Upper lobe of right lung (tissue), 1 donor: ENCODE measurements at regions not wholly inside any gene's neighbourhood (a gene's known extent, or its start where the extent isn't known, plus 50 kb on each side); places are given as distances from the start of the nearest gene placed in this dataset.

Source experiments
- ATAC-seq: fragments of 200-7000 bp; cut with Tn5 transposase; one replicate; pipeline ENCODE4 v1.9.1; 2020; ENCODE audit warnings: mild to moderate bottlenecking, moderate library complexity
- DNase-seq: peaks from one replicate; pipeline ENCODE4 v3.0.0-alpha.2; 2020
- H3K27ac ChIP-seq: fragments of 200-600 bp; one replicate; pipeline ENCODE4 v1.8.0; 2022
- H3K27me3 ChIP-seq: fragments of 200-600 bp; one replicate; pipeline ENCODE4 v1.8.0; 2022; ENCODE audit warnings: mild to moderate bottlenecking
- H3K36me3 ChIP-seq: fragments of 200-600 bp; one replicate; pipeline ENCODE4 v1.8.0; 2022
- H3K4me1 ChIP-seq: fragments of 200-600 bp; one replicate; pipeline ENCODE4 v1.8.0; 2022
- H3K4me3 ChIP-seq: fragments of 200-600 bp; one replicate; pipeline ENCODE4 v1.8.0; 2022; ENCODE audit warnings: mild to moderate bottlenecking
- H3K9me3 ChIP-seq: fragments of 200-600 bp; one replicate; pipeline ENCODE4 v1.8.0; 2022
- intact Hi-C: fragments of 100-400 bp; cut with DNase I; formaldehyde crosslinking; loops from one replicate; pipeline ENCODE4 v1.11.0; 2022
- TF ChIP-seq, protein P1 (sequence below): fragments of 200-600 bp; IDR thresholded peaks from one replicate; pipeline ENCODE4 v1.8.0; 2022; ENCODE audit warnings: antibody characterized with exemption
- donor health status: DM: no; HTN: yes; CAD: no; lungs with severe emphysema.

DNA sequence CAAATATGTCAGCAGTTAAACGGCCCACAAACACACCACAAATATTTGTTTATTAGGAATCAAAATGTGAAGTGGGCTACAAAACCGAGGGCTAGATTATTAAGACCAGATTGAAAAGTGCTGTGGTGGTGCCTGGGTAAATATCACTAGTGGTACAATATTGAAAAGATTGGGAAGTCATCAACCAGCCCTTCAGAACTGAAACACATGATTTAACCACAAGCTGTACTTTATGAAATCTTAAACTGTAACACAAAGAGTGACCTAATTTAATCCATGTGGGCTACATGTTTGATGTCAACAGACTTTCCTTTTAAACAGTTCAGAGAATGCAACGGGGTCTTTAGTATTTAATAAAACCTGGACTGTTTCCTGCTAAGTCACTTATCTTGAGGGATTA, 182.3 kb downstream of the SPATA31D1 start:
- TF ChIP-seq, protein P1, sequence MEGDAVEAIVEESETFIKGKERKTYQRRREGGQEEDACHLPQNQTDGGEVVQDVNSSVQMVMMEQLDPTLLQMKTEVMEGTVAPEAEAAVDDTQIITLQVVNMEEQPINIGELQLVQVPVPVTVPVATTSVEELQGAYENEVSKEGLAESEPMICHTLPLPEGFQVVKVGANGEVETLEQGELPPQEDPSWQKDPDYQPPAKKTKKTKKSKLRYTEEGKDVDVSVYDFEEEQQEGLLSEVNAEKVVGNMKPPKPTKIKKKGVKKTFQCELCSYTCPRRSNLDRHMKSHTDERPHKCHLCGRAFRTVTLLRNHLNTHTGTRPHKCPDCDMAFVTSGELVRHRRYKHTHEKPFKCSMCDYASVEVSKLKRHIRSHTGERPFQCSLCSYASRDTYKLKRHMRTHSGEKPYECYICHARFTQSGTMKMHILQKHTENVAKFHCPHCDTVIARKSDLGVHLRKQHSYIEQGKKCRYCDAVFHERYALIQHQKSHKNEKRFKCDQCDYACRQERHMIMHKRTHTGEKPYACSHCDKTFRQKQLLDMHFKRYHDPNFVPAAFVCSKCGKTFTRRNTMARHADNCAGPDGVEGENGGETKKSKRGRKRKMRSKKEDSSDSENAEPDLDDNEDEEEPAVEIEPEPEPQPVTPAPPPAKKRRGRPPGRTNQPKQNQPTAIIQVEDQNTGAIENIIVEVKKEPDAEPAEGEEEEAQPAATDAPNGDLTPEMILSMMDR, result no peak
- peak; percentile 32 for ATAC-seq
- DNase-seq, result no peak

GRCh38 chr9:82171271-82171670, 182.7 kb downstream of the SPATA31D1 start:
- Histone ChIP-seq H3K27me3 (no peaks in the 10 kb centered on the region), H3K9me3 (no peaks in the 10 kb centered on the region), H3K27ac (no peak overlapping the region), H3K4me1 (no peaks in the 10 kb centered on the region), H3K36me3 (no peaks in the 10 kb centered on the region), H3K4me3 (no peak overlapping the region)
- DNase-seq, result no peak
- intact Hi-C loops, result no loop called here
- TF ChIP-seq, protein P1, result no peak
- no peak for ATAC-seq

More for the DNA sequence above, 182.3 kb downstream of the SPATA31D1 start:
- H3K4me1 ChIP-seq, result no peaks in the 10 kb centered on the region
- no peaks in the 10 kb centered on the region for H3K9me3 ChIP-seq
- H3K4me3 ChIP-seq, result no peak overlapping the region
- H3K27me3 ChIP-seq, result no peaks in the 10 kb centered on the region
- no peaks in the 10 kb centered on the region for H3K36me3 ChIP-seq
- intact Hi-C loops, result no loop called here
- H3K27ac ChIP-seq, result no peak overlapping the region

GRCh38 chr9:82180711-82181110, 192.1 kb downstream of the SPATA31D1 start:
- ATAC-seq (no peak), DNase-seq (no peak)
- Histone ChIP-seq H3K27me3 (no peaks in the 10 kb centered on the region), H3K4me3 (no peak overlapping the region), H3K4me1 (no peaks in the 10 kb centered on the region), H3K27ac (no peak overlapping the region), H3K9me3 (no peaks in the 10 kb centered on the region), H3K36me3 (no peaks in the 10 kb centered on the region)
- TF ChIP-seq, protein P1, result no peak
- intact Hi-C loops, result no loop called here

DNA sequence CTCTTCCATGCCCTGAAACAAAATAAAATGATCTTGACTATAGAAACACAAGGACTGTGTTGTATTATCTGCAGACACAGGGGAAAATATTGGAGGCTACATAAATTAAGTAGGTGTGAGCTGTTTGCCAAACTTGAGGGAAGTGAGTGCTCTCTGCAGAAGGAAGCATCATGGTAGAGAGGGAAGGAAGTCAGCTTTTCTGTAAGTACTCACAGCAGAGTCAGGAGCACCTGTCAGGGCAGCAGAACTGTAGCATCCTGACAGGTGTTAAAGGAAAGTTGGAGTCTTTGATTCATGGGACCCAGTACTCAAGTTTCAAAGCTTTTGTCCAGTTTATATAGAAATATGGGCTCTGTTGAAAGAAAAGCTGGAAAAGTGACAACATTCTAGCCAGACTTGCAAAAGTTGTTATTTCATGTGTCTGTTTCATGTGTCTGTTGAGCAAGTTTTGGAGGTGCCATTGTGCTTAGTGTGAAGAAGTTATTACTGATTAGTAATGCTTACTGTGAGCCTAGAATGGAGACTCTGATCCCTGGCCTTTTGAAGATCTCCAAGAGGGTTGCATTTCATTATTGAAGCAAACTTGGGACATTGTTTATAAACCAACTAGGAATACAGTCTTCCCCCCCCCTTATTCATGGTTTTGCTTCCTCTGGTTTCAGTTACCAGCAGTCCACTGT, 194.7 kb downstream of the SPATA31D1 start:
- TF ChIP-seq, protein P1, result no peak
- Histone ChIP-seq H3K36me3 (no peaks in the 10 kb centered on the region), H3K9me3 (no peaks in the 10 kb centered on the region), H3K27ac (no peak overlapping the region), H3K4me1 (no peaks in the 10 kb centered on the region), H3K4me3 (no peak overlapping the region), H3K27me3 (no peaks in the 10 kb centered on the region)
- no peak for DNase-seq
- ATAC-seq, result no peak
- intact Hi-C loops, result no loop called here

GRCh38 chr9:82184524-82184923, 196.0 kb downstream of the SPATA31D1 start:
- intact Hi-C loops, result no loop called here
- TF ChIP-seq, protein P1, result no peak
- H3K27me3 ChIP-seq, result no peaks in the 10 kb centered on the region
- no peaks in the 10 kb centered on the region for H3K4me1 ChIP-seq
- no peak overlapping the region for H3K27ac ChIP-seq
- ATAC-seq (no peak), DNase-seq (no peak)
- H3K4me3 ChIP-seq, result no peak overlapping the region
- no peaks in the 10 kb centered on the region for H3K36me3 ChIP-seq
- no peaks in the 10 kb centered on the region for H3K9me3 ChIP-seq

DNA sequence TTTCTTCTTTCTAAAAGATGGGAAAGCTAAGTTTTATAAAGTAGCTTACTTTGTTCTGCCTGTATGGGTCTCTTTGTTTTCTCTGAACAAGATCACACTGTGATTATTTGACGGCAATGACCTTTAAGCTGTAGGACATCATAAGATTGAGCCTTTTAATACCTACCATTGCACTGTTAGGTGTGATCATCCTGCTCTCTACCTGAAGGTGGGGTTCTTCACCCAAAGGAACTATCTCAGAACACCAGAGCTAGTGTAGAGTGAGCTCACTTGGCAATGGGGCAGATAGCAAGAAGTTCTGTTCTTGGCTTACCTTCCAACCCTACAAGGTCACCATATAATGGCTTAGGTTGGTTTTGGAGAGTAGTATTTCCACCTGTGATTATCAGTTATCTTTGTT, 200.2 kb downstream of the SPATA31D1 start:
- H3K27me3 ChIP-seq, result no peaks in the 10 kb centered on the region
- H3K9me3 ChIP-seq, result no peaks in the 10 kb centered on the region
- H3K4me3 ChIP-seq, result no peak overlapping the region
- intact Hi-C loops, result no loop called here
- ATAC-seq, result no peak
- no peak overlapping the region for H3K27ac ChIP-seq
- no peaks in the 10 kb centered on the region for H3K4me1 ChIP-seq
- DNase-seq, result no peak
- H3K36me3 ChIP-seq, result no peaks in the 10 kb centered on the region
- TF ChIP-seq, protein P1, result no peak
